ENCODE measurements at regions not wholly inside any gene's neighbourhood (a gene's known extent, or its start where the extent isn't known, plus 50 kb on each side); places are given as distances from the start of the nearest gene placed in this dataset.

GRCh38 chr11:45723397-45723796 is 58.0 kb upstream of the CHST1 start:
- DNase-seq = no peak

GRCh38 chr11:45722144-45722543 is 56.7 kb upstream of the CHST1 start:
- DNase-seq = no peak

- DNase-seq = no peak
Measured at GRCh38 chr11:45717526-45717925, 52.1 kb upstream of the CHST1 start.

GRCh38 chr11:45715418-45715817 is 50.0 kb upstream of the CHST1 start:
- no peak for DNase-seq
